GM21529 (cell line): ENCODE measurements at regions not wholly inside any gene's neighbourhood (a gene's known extent, or its start where the extent isn't known, plus 50 kb on each side); places are given as distances from the start of the nearest gene placed in this dataset.
A peak's percentile ranks its signal among the peaks of the same experiment; 100 is the strongest.

ENCODE experiments used
- ATAC-seq: cut with Tn5 transposase; IDR thresholded peaks from one replicate; pipeline ENCODE4 v1.9.1; 2021; ENCODE audit not compliant: unreplicated experiment

DNA sequence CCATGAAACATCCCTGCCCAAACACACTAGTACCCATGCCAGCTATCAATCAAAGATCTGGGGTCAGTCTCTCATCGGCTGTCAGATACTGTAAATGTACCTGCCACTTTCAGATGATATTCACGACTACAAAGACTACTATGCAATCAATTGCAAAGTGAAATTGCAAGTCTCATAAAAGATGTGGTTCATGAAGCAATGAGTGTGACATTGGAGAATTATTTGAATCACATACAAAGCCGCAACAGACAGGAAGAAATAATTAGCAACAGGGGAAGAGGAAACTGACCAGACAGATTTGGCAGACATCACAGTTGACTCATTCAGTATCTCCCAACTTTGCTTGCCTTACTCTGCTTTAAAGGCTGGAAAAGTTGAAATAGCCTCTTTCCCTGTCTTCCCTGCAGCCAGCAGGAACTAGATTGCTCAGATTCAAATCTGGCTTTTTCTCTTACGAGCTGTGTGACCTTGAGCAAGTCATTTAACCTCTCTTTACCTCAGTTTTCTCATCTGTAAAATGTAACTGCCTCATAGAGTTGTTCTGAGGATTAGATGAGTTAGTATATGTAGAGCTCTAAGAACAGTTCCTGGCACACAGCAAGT lies 95.7 kb upstream of the C3orf80 start:
- ATAC-seq, result peak; percentile 48

GRCh38 chr3:160130071-160130470 lies 95.2 kb upstream of the C3orf80 start:
- ATAC-seq, result no peak

- no peak for ATAC-seq
Observed at GRCh38 chr3:160130950-160131349, 94.3 kb upstream of the C3orf80 start.

GRCh38 chr3:160132226-160132625 lies 93.0 kb upstream of the C3orf80 start:
- no peak for ATAC-seq

DNA sequence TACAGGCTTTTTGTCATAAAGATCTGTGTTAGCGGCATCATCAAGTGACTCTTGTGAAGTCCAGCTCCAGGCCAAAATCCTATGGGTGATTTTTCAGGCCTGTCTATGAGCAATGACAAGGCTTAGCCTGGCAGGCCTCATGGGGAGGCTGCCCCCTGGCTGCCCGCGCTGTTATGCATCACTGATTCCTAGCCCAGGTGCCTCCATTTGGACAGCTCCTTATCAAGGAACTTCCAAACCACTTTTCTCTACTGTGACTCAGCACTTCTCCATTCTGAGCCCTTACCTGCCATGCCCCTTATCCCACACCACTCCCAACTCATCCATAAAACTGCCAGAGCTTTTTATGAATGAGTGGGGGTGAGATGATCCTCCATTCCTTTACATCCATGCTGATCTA lies 91.5 kb upstream of the C3orf80 start:
- no peak for ATAC-seq

DNA sequence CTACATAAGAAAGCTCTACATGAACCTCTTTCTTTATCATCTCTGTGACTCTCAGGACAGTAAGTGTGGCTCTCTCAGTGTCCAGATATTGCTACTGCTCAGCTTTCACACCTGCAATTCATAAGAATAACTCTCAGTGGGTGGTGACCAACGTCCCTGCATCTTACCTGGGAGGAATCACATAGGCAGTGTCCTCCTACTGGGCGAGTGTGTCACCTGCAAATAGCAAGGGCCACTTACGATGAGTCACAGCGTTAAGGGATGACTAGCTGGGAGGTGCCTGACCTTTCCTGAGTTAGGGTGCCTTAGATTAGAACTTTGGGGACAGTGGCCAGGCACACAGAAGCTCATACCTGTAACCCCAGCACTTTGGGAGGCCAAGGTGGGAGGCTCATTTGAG lies 90.8 kb upstream of the C3orf80 start:
- ATAC-seq, result no peak

- ATAC-seq, result no peak
Observed at GRCh38 chr3:160134964-160135363, 90.3 kb upstream of the C3orf80 start.

GRCh38 chr3:160135851-160136250 lies 89.4 kb upstream of the C3orf80 start:
- no peak for ATAC-seq

- no peak for ATAC-seq
Observed at GRCh38 chr3:160136421-160136820, 88.8 kb upstream of the C3orf80 start.

GRCh38 chr3:160139291-160139690 lies 85.9 kb upstream of the C3orf80 start:
- no peak for ATAC-seq

- no peak for ATAC-seq
Observed at GRCh38 chr3:160140756-160141155, 84.5 kb upstream of the C3orf80 start.

DNA sequence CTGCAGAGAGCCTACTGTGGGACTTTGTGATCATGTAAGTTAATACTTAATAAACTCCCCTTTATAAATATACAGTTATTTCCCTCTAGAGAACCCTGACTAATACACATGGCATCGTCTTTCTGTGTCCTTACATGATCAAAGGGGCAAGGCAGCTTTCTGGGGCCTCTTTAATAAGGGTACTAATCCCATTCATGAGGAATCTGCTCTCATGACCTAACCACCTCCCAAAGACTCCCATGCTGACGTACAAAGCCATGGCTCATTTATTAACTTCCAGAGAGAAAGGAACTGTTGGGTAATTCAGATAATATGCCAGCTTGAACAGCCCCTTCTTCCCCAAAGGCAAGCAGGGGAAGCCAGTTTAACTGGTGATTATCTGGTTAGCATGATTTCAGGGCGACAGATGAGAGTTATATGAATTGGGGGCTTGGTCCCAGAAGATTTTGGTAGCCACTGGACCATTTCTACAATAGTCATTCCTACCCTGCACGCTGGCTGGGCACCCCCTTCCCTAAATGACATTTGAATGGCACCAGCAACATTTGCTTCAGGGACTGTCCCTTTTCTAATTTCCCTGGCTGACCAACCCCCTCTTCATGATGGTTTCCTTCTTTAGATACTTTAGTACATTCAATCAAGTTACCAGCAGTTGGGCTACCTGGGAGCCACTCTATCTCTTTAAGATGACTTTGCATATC lies 83.6 kb upstream of the C3orf80 start:
- ATAC-seq, result no peak

GRCh38 chr3:160143482-160143881 lies 81.7 kb upstream of the C3orf80 start:
- ATAC-seq, result no peak

GRCh38 chr3:160150066-160150465 lies 75.2 kb upstream of the C3orf80 start:
- ATAC-seq, result no peak

- ATAC-seq, result no peak
Observed at GRCh38 chr3:160150525-160150924, 74.7 kb upstream of the C3orf80 start.

GRCh38 chr3:160152638-160153037 lies 72.6 kb upstream of the C3orf80 start:
- ATAC-seq, result no peak

GRCh38 chr3:160154033-160154432 lies 71.2 kb upstream of the C3orf80 start:
- no peak for ATAC-seq

DNA sequence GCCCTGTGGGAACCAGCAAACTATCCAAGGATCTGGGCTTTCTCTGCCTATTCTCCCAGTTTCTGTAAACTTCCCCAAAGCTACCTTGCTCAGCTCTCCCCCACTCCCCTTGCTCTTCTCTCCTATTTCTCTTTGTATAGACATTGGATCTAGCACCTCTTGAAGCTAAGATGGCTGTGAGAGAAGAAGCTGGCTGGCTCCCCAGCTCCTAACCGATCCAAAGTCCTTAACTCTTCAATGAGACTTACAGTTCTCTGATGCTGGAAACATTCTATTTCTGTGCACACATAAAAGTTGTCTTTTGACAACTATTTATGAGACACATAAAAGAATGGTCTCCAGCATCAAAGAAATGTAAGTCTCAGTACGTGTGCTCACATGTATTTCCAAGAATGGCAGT lies 70.6 kb upstream of the C3orf80 start:
- ATAC-seq, result no peak

GRCh38 chr3:160157321-160157720 lies 67.9 kb upstream of the C3orf80 start:
- no peak for ATAC-seq

GRCh38 chr3:160159341-160159740 lies 65.9 kb upstream of the C3orf80 start:
- ATAC-seq, result no peak

- ATAC-seq, result no peak
Observed at GRCh38 chr3:160159806-160160205, 65.4 kb upstream of the C3orf80 start.

DNA sequence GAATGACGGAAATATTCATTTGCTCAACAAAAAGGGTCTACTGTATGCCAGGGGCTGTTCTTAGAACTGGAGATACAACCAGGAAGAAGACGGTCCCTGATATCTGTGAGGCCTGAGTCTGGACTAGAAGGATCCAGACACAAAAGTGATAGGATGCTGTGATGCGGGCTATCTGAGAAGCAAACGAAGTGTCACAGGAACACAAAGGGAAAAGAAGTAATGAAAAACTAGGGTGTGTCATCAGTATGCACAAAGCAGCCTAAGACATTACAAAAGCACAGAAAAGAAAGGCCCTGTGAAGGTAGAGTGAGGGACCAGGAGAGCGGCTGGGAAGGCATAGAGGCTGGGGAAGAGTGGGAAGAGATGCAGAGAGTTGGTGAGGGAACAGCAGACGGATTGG lies 63.3 kb upstream of the C3orf80 start:
- no peak for ATAC-seq

GRCh38 chr3:160162440-160162839 lies 62.8 kb upstream of the C3orf80 start:
- ATAC-seq, result no peak
